Large intestine (tissue), 3 donors: ENCODE measurements at regions not wholly inside any gene's neighbourhood (a gene's known extent, or its start where the extent isn't known, plus 50 kb on each side); places are given as distances from the start of the nearest gene placed in this dataset.

ENCODE experiments used
- DNase-seq, 2 donors: peaks; one replicate each; pipeline versions ENCODE4 v3.0.0 to v3.0.0-alpha.2; 2013
- H3K27ac ChIP-seq: one replicate; pipeline ENCODE4 v1.5.1; 2013; ENCODE audit warnings: low read length
- H3K27me3 ChIP-seq: 2 replicates; pipeline ENCODE4 v1.6.1; 2013; ENCODE audit warnings: low read length; ENCODE audit not compliant: control insufficient read depth, insufficient read depth
- H3K36me3 ChIP-seq: 2 replicates; pipeline ENCODE4 v1.6.1; 2013; ENCODE audit warnings: low read length; ENCODE audit not compliant: control insufficient read depth, insufficient read depth
- H3K4me1 ChIP-seq: one replicate; pipeline ENCODE4 v1.6.1; 2013; ENCODE audit warnings: low read length; ENCODE audit not compliant: control insufficient read depth, insufficient read depth
- H3K4me3 ChIP-seq: one replicate; pipeline ENCODE4 v1.5.1; 2013; ENCODE audit warnings: low read length
- H3K9me3 ChIP-seq: one replicate; pipeline ENCODE4 v1.6.1; 2013; ENCODE audit warnings: mild to moderate bottlenecking, low read depth, low read length, moderate library complexity; ENCODE audit not compliant: control insufficient read depth
- WGBS: methylation state at CpG from one replicate; pipeline ENCODE4 v1.1.5; 2013; ENCODE audit warnings: low lambda C conversion rate; ENCODE audit not compliant: insufficient coverage; 5-methylcytosine and 5-hydroxymethylcytosine counted together

GRCh38 chr2:128410758-128411215 lies 92.1 kb upstream of the HS6ST1 start:
- WGBS, result 83% methylated on average over 2 of the region's 8 CpGs
- DNase-seq, result no peak
- Histone ChIP-seq H3K27ac (no peak overlapping the region), H3K4me3 (no peak overlapping the region), H3K9me3 (no peaks in the 10 kb centered on the region), H3K4me1 (no peaks in the 10 kb centered on the region), H3K27me3 (no peaks in the 10 kb centered on the region), H3K36me3 (no peaks in the 10 kb centered on the region)

GRCh38 chr2:128411431-128411830 lies 92.8 kb upstream of the HS6ST1 start:
- DNase-seq, result no peak
- Histone ChIP-seq H3K36me3 (no peaks in the 10 kb centered on the region), H3K9me3 (no peaks in the 10 kb centered on the region), H3K4me3 (no peak overlapping the region), H3K27ac (no peak overlapping the region), H3K4me1 (no peaks in the 10 kb centered on the region), H3K27me3 (no peaks in the 10 kb centered on the region)
- WGBS, result no CpG with 5 or more reads among the region's 9 CpGs

- Histone ChIP-seq H3K36me3 (no peaks in the 10 kb centered on the region), H3K4me1 (no peaks in the 10 kb centered on the region), H3K9me3 (no peaks in the 10 kb centered on the region), H3K27ac (no peak overlapping the region), H3K27me3 (no peaks in the 10 kb centered on the region), H3K4me3 (no peak overlapping the region)
- no CpG with 5 or more reads among the region's 7 CpGs for whole genome bisulfite sequencing
- DNase-seq, result no peak
Observed at GRCh38 chr2:128412181-128412871, 93.7 kb upstream of the HS6ST1 start.

GRCh38 chr2:128413014-128413717 lies 94.5 kb upstream of the HS6ST1 start:
- WGBS, result no CpG with 5 or more reads among the region's 10 CpGs
- H3K4me1 ChIP-seq, result no peaks in the 10 kb centered on the region
- no peaks in the 10 kb centered on the region for H3K36me3 ChIP-seq
- no peaks in the 10 kb centered on the region for H3K9me3 ChIP-seq
- H3K27me3 ChIP-seq, result no peaks in the 10 kb centered on the region
- DNase-seq, result no peak
- H3K27ac ChIP-seq, result no peak overlapping the region
- H3K4me3 ChIP-seq, result no peak overlapping the region

GRCh38 chr2:128413718-128414341 lies 95.2 kb upstream of the HS6ST1 start:
- WGBS, result no CpG with 5 or more reads among the region's 5 CpGs
- no peaks in the 10 kb centered on the region for H3K36me3 ChIP-seq
- no peak overlapping the region for H3K4me3 ChIP-seq
- H3K27me3 ChIP-seq, result no peaks in the 10 kb centered on the region
- no peak overlapping the region for H3K27ac ChIP-seq
- DNase-seq, result peak in 1 of 2 donors; percentile 36
- no peaks in the 10 kb centered on the region for H3K4me1 ChIP-seq
- no peaks in the 10 kb centered on the region for H3K9me3 ChIP-seq

GRCh38 chr2:128414351-128414750 lies 95.7 kb upstream of the HS6ST1 start:
- Histone ChIP-seq H3K27me3 (no peaks in the 10 kb centered on the region), H3K4me1 (no peaks in the 10 kb centered on the region), H3K36me3 (no peaks in the 10 kb centered on the region), H3K9me3 (no peaks in the 10 kb centered on the region), H3K27ac (no peak overlapping the region), H3K4me3 (no peak overlapping the region)
- DNase-seq, result no peak
- no CpG with 5 or more reads among the region's 3 CpGs for WGBS

- no peaks in the 10 kb centered on the region for H3K4me1 ChIP-seq
- no peak for DNase-seq
- no peaks in the 10 kb centered on the region for H3K9me3 ChIP-seq
- no peaks in the 10 kb centered on the region for H3K36me3 ChIP-seq
- no peaks in the 10 kb centered on the region for H3K27me3 ChIP-seq
- no peak overlapping the region for H3K4me3 ChIP-seq
- no CpG with 5 or more reads among the region's 4 CpGs for WGBS
- H3K27ac ChIP-seq, result no peak overlapping the region
Observed at GRCh38 chr2:128414946-128415778, 96.5 kb upstream of the HS6ST1 start.

- WGBS, result no CpG with 5 or more reads among the region's 1 CpG
- no peaks in the 10 kb centered on the region for H3K27me3 ChIP-seq
- no peak for DNase-seq
- no peak overlapping the region for H3K27ac ChIP-seq
- no peaks in the 10 kb centered on the region for H3K4me1 ChIP-seq
- H3K4me3 ChIP-seq, result no peak overlapping the region
- H3K9me3 ChIP-seq, result no peaks in the 10 kb centered on the region
- no peaks in the 10 kb centered on the region for H3K36me3 ChIP-seq
Observed at GRCh38 chr2:128415779-128416061, 97.1 kb upstream of the HS6ST1 start.

- Histone ChIP-seq H3K27ac (no peak overlapping the region), H3K4me3 (no peak overlapping the region), H3K9me3 (no peaks in the 10 kb centered on the region), H3K27me3 (no peaks in the 10 kb centered on the region), H3K36me3 (no peaks in the 10 kb centered on the region), H3K4me1 (no peaks in the 10 kb centered on the region)
- no peak for DNase-seq
- WGBS, result no CpG with 5 or more reads among the region's 9 CpGs
Observed at GRCh38 chr2:128416109-128416785, 97.6 kb upstream of the HS6ST1 start.

GRCh38 chr2:128416806-128417205 lies 98.1 kb upstream of the HS6ST1 start:
- peaks cover 1% of the 10 kb centered on the region for H3K9me3 ChIP-seq
- no peak overlapping the region for H3K27ac ChIP-seq
- no peaks in the 10 kb centered on the region for H3K27me3 ChIP-seq
- no peak overlapping the region for H3K4me3 ChIP-seq
- H3K4me1 ChIP-seq, result no peaks in the 10 kb centered on the region
- WGBS, result no CpG with 5 or more reads among the region's 3 CpGs
- DNase-seq, result no peak
- no peaks in the 10 kb centered on the region for H3K36me3 ChIP-seq
